Ascending aorta (tissue), 2 donors: ENCODE measurements at regions not wholly inside any gene's neighbourhood (a gene's known extent, or its start where the extent isn't known, plus 50 kb on each side); places are given as distances from the start of the nearest gene placed in this dataset.

Source experiments
- DNase-seq, 2 donors: peaks; one replicate each; pipeline ENCODE4 v3.0.0-alpha.2; 2019; ENCODE audit warnings: low spot score in 2 of 2
- H3K27ac ChIP-seq, 2 donors: fragments of 200-600 bp; sonication (generic); one replicate each; pipeline ENCODE4 v1.5.1; 2016 to 2017; ENCODE audit warnings: mild to moderate bottlenecking in 1 of 2
- H3K27me3 ChIP-seq: fragments of 200-600 bp; sonication (generic); one replicate; pipeline ENCODE4 v1.5.1; 2017
- H3K36me3 ChIP-seq, 2 donors: fragments of 200-600 bp; sonication (generic); one replicate each; pipeline ENCODE4 v1.5.1; 2016
- H3K4me1 ChIP-seq, 2 donors: fragments of 200-600 bp; sonication (generic); one replicate each; pipeline ENCODE4 v1.5.1; 2016 to 2017; ENCODE audit warnings: mild to moderate bottlenecking in 1 of 2
- H3K4me3 ChIP-seq, 2 donors: fragments of 200-600 bp; sonication (generic); one replicate each; pipeline ENCODE4 v1.5.1; 2016 to 2017; ENCODE audit warnings: mild to moderate bottlenecking in 1 of 2
- H3K9me3 ChIP-seq, 2 donors: fragments of 200-600 bp; sonication (generic); one replicate each; pipeline ENCODE4 v1.5.1; 2016
- CTCF ChIP-seq, 3 experiments: fragments of 200-600 bp in 2 of 3; fragments of 450-650 bp in 1 of 3; sonication (generic) in 2 of 3; IDR thresholded peaks; one replicate each; pipeline ENCODE4 v1.5.1; 2016 to 2019; ENCODE audit warnings: antibody characterized with exemption in 3 of 3, mild to moderate bottlenecking in 1 of 3, moderate library complexity in 1 of 3
- intact Hi-C: fragments of 100-400 bp; cut with DNase I; formaldehyde crosslinking; loops from one replicate; pipeline ENCODE4 v1.15.1; 2023

- TF ChIP-seq CTCF (IDR thresholded peaks at IDR 0.05): no peak
- Histone ChIP-seq H3K4me3 (no peak overlapping the region), H3K4me1 (no peaks in the 10 kb centered on the region), H3K27ac (no peak overlapping the region), H3K27me3 (no peaks in the 10 kb centered on the region), H3K9me3 (peaks cover 8% of the 10 kb centered on the region in 2 donors), H3K36me3 (no peaks in the 10 kb centered on the region)
- no peak for DNase-seq
- intact Hi-C loops: no loop called here
Observed at GRCh38 chr12:3405821-3406220, 85.2 kb upstream of the PRMT8 start.

- Histone ChIP-seq H3K27ac (no peak overlapping the region), H3K36me3 (no peaks in the 10 kb centered on the region), H3K4me1 (no peaks in the 10 kb centered on the region), H3K9me3 (peaks cover 8% of the 10 kb centered on the region in 2 donors), H3K4me3 (no peak overlapping the region), H3K27me3 (no peaks in the 10 kb centered on the region)
- no peak for TF ChIP-seq CTCF (IDR thresholded peaks at IDR 0.05)
- DNase-seq: no peak
- intact Hi-C loops: no loop called here
Observed at GRCh38 chr12:3407723-3408122, 83.3 kb upstream of the PRMT8 start.

GRCh38 chr12:3409662-3410061 is 81.3 kb upstream of the PRMT8 start:
- H3K9me3 ChIP-seq: peaks cover 8% of the 10 kb centered on the region in 2 donors
- intact Hi-C loops: no loop called here
- TF ChIP-seq CTCF (IDR thresholded peaks at IDR 0.05): no peak
- H3K36me3 ChIP-seq: no peaks in the 10 kb centered on the region
- no peak overlapping the region for H3K27ac ChIP-seq
- no peak overlapping the region for H3K4me3 ChIP-seq
- DNase-seq: no peak
- no peaks in the 10 kb centered on the region for H3K27me3 ChIP-seq
- H3K4me1 ChIP-seq: no peaks in the 10 kb centered on the region

- H3K4me1 ChIP-seq: no peaks in the 10 kb centered on the region
- TF ChIP-seq CTCF (IDR thresholded peaks at IDR 0.05): no peak
- intact Hi-C loops: no loop called here
Observed at GRCh38 chr12:3416159-3416558, 74.8 kb upstream of the PRMT8 start.

GRCh38 chr12:3416670-3417069 is 74.3 kb upstream of the PRMT8 start:
- Histone ChIP-seq H3K4me3 (no peak overlapping the region), H3K4me1 (no peaks in the 10 kb centered on the region), H3K9me3 (no peaks in the 10 kb centered on the region), H3K27ac (no peak overlapping the region), H3K36me3 (no peaks in the 10 kb centered on the region), H3K27me3 (no peaks in the 10 kb centered on the region)
- no peak for TF ChIP-seq CTCF (IDR thresholded peaks at IDR 0.05)
- intact Hi-C loops: no loop called here
- DNase-seq: no peak

More at GRCh38 chr12:3416159-3416558, 74.8 kb upstream of the PRMT8 start:
- Histone ChIP-seq H3K36me3 (no peaks in the 10 kb centered on the region), H3K27me3 (no peaks in the 10 kb centered on the region), H3K9me3 (no peaks in the 10 kb centered on the region), H3K4me3 (no peak overlapping the region), H3K27ac (no peak overlapping the region)
- DNase-seq: no peak

GRCh38 chr12:3417113-3417512 is 73.9 kb upstream of the PRMT8 start:
- H3K4me3 ChIP-seq: no peak overlapping the region
- H3K4me1 ChIP-seq: no peaks in the 10 kb centered on the region

More at GRCh38 chr12:3417113-3417512, 73.9 kb upstream of the PRMT8 start:
- no peaks in the 10 kb centered on the region for H3K9me3 ChIP-seq
- H3K27ac ChIP-seq: no peak overlapping the region
- DNase-seq: no peak
- H3K27me3 ChIP-seq: no peaks in the 10 kb centered on the region
- TF ChIP-seq CTCF (IDR thresholded peaks at IDR 0.05): no peak
- no peaks in the 10 kb centered on the region for H3K36me3 ChIP-seq
- intact Hi-C loops: no loop called here
